ENCODE measurements at regions not wholly inside any gene's neighbourhood (a gene's known extent, or its start where the extent isn't known, plus 50 kb on each side); places are given as distances from the start of the nearest gene placed in this dataset.

DNA sequence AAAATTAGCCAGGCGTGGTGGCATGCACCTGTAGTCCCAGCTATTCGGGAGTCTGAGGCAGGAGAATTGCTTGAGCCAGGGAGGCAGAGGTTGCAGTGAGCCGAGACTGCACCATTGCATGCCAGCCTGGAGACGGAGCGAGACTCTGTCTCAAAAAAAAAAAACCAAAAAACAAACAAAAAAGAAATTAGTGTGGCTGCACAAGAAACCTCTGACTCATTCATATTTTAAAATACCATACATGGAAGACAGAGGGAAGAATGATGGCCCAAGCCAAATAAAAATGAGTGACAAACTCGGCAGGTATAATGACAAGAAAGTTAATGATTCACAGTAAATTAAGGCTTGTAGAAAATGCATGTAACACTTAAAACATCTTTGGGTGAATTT lies 875.8 kb downstream of the EPHA4 start:
- H2AFZ ChIP-seq (ENCODE audit: low read depth, low read length): no peak overlapping the region
- intact Hi-C loops (cut with micrococcal nuclease): no loop called here
- no peaks in the 10 kb centered on the region for H3K27me3 ChIP-seq (ENCODE audit: control insufficient read depth in 2 of 2, insufficient read depth in 2 of 2, low read length in 2 of 2)
- H3K4me1 ChIP-seq (replicated peaks in 1 of 2; ENCODE audit: control insufficient read depth in 2 of 2, insufficient read depth in 2 of 2, low read length in 2 of 2): no peaks in the 10 kb centered on the region
- ChIA-PET POLR2A (no interaction called here), CTCF (ENCODE audit: low intra/inter-chr PET ratio) (no interaction called here)
- no peaks in the 10 kb centered on the region for H3K36me3 ChIP-seq (ENCODE audit: control insufficient read depth, insufficient read depth, low read length)
- H3K9ac ChIP-seq (ENCODE audit: insufficient read depth in 1 of 2, low read depth in 2 of 2, low read length in 2 of 2): no peak overlapping the region
- no peaks in the 10 kb centered on the region for H3K9me1 ChIP-seq (ENCODE audit: control insufficient read depth, insufficient read depth, low read length)
- WGBS (ENCODE audit: insufficient coverage, low coverage, missing lambda C conversion rate): 0% methylated on average over 2 of the region's 6 CpGs
- TF ChIP-seq FUS (optimal IDR thresholded peaks at IDR 0.05; ENCODE audit: low read depth, low read length): no peak
- no peak for TF ChIP-seq EHMT2 (IDR thresholded peaks at IDR 0.05)
- no peak for TF ChIP-seq FIP1L1 (IDR thresholded peaks at IDR 0.05; ENCODE audit: low read depth, low read length, poor library complexity, severe bottlenecking)
- TF ChIP-seq, protein P1, sequence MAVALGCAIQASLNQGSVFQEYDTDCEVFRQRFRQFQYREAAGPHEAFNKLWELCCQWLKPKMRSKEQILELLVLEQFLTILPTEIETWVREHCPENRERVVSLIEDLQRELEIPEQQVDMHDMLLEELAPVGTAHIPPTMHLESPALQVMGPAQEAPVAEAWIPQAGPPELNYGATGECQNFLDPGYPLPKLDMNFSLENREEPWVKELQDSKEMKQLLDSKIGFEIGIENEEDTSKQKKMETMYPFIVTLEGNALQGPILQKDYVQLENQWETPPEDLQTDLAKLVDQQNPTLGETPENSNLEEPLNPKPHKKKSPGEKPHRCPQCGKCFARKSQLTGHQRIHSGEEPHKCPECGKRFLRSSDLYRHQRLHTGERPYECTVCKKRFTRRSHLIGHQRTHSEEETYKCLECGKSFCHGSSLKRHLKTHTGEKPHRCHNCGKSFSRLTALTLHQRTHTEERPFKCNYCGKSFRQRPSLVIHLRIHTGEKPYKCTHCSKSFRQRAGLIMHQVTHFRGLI (CRISPR knock-in tag; IDR thresholded peaks at IDR 0.05): no peak
- TF ChIP-seq, protein P2, sequence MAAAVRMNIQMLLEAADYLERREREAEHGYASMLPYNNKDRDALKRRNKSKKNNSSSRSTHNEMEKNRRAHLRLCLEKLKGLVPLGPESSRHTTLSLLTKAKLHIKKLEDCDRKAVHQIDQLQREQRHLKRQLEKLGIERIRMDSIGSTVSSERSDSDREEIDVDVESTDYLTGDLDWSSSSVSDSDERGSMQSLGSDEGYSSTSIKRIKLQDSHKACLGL (CRISPR knock-in tag; IDR thresholded peaks at IDR 0.05; ENCODE audit: borderline replicate concordance, poor library complexity, severe bottlenecking): no peak
- TF ChIP-seq SIN3B (IDR thresholded peaks at IDR 0.05; ENCODE audit: low read depth): no peak
- TF ChIP-seq HDGF (IDR thresholded peaks at IDR 0.05): no peak
- no peak for TF ChIP-seq RNF2 (IDR thresholded peaks at IDR 0.05)
- TF ChIP-seq ZNF124 (CRISPR knock-in tag; IDR thresholded peaks at IDR 0.05): no peak
- TF ChIP-seq, protein P3, sequence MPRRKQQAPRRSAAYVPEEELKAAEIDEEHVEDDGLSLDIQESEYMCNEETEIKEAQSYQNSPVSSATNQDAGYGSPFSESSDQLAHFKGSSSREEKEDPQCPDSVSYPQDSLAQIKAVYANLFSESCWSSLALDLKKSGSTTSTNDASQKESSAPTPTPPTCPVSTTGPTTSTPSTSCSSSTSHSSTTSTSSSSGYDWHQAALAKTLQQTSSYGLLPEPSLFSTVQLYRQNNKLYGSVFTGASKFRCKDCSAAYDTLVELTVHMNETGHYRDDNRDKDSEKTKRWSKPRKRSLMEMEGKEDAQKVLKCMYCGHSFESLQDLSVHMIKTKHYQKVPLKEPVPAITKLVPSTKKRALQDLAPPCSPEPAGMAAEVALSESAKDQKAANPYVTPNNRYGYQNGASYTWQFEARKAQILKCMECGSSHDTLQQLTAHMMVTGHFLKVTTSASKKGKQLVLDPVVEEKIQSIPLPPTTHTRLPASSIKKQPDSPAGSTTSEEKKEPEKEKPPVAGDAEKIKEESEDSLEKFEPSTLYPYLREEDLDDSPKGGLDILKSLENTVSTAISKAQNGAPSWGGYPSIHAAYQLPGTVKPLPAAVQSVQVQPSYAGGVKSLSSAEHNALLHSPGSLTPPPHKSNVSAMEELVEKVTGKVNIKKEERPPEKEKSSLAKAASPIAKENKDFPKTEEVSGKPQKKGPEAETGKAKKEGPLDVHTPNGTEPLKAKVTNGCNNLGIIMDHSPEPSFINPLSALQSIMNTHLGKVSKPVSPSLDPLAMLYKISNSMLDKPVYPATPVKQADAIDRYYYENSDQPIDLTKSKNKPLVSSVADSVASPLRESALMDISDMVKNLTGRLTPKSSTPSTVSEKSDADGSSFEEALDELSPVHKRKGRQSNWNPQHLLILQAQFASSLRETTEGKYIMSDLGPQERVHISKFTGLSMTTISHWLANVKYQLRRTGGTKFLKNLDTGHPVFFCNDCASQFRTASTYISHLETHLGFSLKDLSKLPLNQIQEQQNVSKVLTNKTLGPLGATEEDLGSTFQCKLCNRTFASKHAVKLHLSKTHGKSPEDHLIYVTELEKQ (CRISPR knock-in tag; IDR thresholded peaks at IDR 0.05): no peak
- TF ChIP-seq RBM34 (IDR thresholded peaks at IDR 0.05; ENCODE audit: borderline replicate concordance, insufficient read depth, low read length): no peak
- H3K27ac ChIP-seq (ENCODE audit: extremely low read depth, low read depth, low read length): no peak overlapping the region
- no TSS peak for BruUV-seq (replicated peaks)
- no peak overlapping the region for H3K4me3 ChIP-seq
- H4K20me1 ChIP-seq (replicated peaks; ENCODE audit: control insufficient read depth, insufficient read depth, low read length): no peaks in the 10 kb centered on the region
- in situ Hi-C loops (cut with MboI): no loop called here
- FAIRE-seq (no peak), DNase-seq (ENCODE audit: extremely low read depth in 1 of 4, low spot score in 3 of 4) (no peak), ATAC-seq (no peak)
- no peaks in the 10 kb centered on the region for H3K9me3 ChIP-seq (replicated peaks; ENCODE audit: control insufficient read depth, insufficient read depth, low read depth, low read length)
- H3K79me2 ChIP-seq (ENCODE audit: control insufficient read depth, insufficient read depth, low read length): no peaks in the 10 kb centered on the region
- no peak overlapping the region for H3K4me2 ChIP-seq (ENCODE audit: insufficient read depth, low read length)

Data from K562 (cell line).